GM21423 (cell line): ENCODE measurements at regions not wholly inside any gene's neighbourhood (a gene's known extent, or its start where the extent isn't known, plus 50 kb on each side); places are given as distances from the start of the nearest gene placed in this dataset.
"Not testable (repeated sequence)": the region's sequence is repeated elsewhere in the genome, so short reads cannot be mapped to it uniquely, and the experiment has no call there.

Source experiments
- ATAC-seq: cut with Tn5 transposase; IDR thresholded peaks from one replicate; pipeline ENCODE4 v1.9.1; 2021; ENCODE audit warnings: mild to moderate bottlenecking, moderate library complexity; ENCODE audit not compliant: unreplicated experiment

DNA sequence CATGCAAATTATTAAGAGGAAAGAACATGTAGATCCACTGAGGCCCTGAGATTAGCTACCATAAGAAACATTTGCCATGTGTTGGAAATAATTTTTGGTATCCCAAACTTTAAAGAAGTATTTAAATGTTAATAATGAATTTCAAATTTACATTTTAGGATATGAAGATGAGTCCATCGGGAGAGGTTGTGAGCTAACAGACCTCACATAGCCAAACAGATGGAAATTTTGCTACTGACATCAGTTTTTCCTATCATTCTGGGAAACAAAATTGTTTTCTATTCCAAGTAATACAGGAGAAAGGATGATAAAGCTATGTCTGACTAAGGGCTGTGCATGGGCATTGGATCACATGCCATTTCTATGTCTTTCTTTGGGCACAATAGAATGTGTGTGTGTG lies 809.6 kb downstream of the TENT5A start:
- no peak for ATAC-seq

DNA sequence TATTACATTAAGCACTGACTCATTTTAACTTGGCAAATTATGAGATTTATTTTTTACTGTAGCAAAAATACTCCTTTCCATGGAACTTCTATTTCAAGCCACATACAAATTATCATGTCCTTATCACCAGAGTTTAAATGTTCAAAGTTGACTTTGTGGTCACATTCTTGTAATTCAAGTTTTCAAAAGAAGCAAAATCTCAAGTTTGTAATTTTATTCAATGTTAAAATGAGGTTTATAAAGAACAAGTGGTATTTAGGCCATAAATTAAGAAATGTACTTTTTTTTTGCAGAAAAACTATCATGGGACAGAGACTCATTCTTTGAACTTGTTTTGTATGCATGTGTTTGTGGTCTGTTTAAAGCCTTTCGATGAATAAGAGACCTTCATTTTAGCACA lies 811.5 kb downstream of the TENT5A start:
- no peak for ATAC-seq

DNA sequence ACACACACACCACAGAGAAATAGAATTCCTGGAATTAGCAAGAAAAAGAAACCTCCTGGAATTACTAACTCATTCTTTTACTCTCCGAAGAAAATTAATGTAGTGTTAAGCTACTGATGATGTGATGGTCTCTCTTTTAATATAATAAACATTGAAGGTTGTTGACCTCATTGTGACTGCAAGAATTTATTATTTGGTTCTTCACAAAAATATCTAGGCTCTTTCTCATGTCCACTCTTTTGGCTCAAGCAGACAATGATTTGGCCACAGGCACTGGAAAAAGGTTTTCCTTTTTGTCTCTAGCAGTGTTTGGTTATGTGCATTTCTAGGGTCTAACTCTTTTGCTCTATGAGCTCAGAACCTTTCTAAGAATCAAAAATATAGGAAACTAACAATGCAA lies 811.9 kb downstream of the TENT5A start:
- no peak for ATAC-seq

GRCh38 chr6:80939898-80940297 lies 812.6 kb downstream of the TENT5A start:
- ATAC-seq, result no peak

GRCh38 chr6:80939480-80939879 lies 813.0 kb downstream of the TENT5A start:
- no peak for ATAC-seq

- no peak for ATAC-seq
Measured at GRCh38 chr6:80938131-80938530, 814.4 kb downstream of the TENT5A start.

DNA sequence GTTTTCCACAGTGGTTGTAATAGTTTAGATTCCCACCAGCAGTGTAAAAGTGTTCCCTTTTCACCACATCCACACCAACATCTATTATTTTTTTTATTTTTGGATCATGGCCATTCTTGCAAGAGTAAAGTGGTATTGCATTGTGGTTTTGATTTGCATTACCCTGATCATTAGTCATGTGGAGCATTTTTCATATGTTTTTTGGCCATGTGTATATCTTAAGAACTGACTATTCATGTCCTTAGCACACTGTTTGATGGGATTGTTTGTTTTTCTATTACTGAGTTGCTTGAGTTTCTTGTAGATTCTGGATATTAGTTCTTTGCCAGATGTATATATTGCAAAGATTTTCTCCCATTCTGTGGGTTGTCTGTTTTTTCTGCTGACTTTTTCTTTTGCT lies 820.1 kb downstream of the TENT5A start:
- no peak for ATAC-seq

DNA sequence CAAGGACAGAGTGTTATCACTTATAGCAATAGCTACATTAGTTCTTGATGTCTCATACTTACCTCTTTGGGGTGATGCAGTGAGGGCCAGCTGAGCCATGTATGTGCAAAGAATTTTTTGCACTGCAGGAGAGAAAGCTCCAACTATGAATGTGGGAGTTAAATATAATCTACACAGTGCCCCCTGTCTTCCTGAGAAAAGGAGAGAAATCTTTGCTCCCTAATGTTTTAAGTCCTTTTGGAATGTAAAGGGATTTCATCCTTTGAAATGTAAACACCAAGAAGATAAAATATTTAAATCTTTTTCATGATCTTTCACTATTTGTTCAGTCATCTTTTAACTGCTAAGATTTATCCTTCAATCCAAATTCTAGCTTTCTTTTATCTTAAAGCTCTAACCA lies 822.1 kb downstream of the TENT5A start:
- no peak for ATAC-seq

GRCh38 chr6:80923816-80924215 lies 817.3 kb downstream of the BCKDHB start:
- no peak for ATAC-seq

- ATAC-seq, result no peak
Measured at GRCh38 chr6:80922916-80923455, 816.5 kb downstream of the BCKDHB start.

GRCh38 chr6:80921861-80922460 lies 815.5 kb downstream of the BCKDHB start:
- ATAC-seq, result no peak

- no peak for ATAC-seq
Measured at GRCh38 chr6:80907831-80908230, 801.4 kb downstream of the BCKDHB start.

- no peak for ATAC-seq
Measured at GRCh38 chr6:80903711-80904110, 797.2 kb downstream of the BCKDHB start.

- ATAC-seq, result no peak
Measured at GRCh38 chr6:80886475-80886874, 780.0 kb downstream of the BCKDHB start.

GRCh38 chr6:80872951-80873308 lies 766.5 kb downstream of the BCKDHB start:
- no peak for ATAC-seq

GRCh38 chr6:80872199-80872950 lies 765.9 kb downstream of the BCKDHB start:
- ATAC-seq, result no peak

DNA sequence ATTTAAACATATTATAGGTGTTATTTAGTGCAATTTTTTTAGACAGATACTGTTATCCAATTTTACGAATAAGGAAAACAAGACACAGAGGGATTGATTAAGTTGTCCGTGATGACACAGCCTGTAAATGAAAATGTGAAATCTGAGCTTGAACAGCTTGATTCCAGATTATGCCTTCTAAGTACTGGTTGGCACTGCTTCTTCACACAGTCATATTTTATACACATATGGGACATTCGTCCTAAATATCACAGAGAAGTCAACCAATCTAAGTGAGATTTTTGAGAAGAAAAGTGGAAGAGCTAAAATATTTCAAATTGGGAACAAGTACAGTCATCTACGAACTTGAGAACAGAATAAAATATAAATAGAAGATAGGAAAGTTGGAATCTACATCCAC lies 756.3 kb downstream of the BCKDHB start:
- ATAC-seq, result no peak

- ATAC-seq, result no peak
Measured at GRCh38 chr6:80860107-80860506, 753.6 kb downstream of the BCKDHB start.

- ATAC-seq, result not testable (repeated sequence)
Measured at GRCh38 chr6:80847973-80848372, 741.5 kb downstream of the BCKDHB start.

- no peak for ATAC-seq
Measured at GRCh38 chr6:80832337-80832736, 725.9 kb downstream of the BCKDHB start.

- ATAC-seq, result no peak
Measured at GRCh38 chr6:80793411-80793810, 686.9 kb downstream of the BCKDHB start.

- no peak for ATAC-seq
Measured at GRCh38 chr6:80792151-80792550, 685.7 kb downstream of the BCKDHB start.
